Ascending aorta (tissue), 2 donors: ENCODE measurements at regions not wholly inside any gene's neighbourhood (a gene's known extent, or its start where the extent isn't known, plus 50 kb on each side); places are given as distances from the start of the nearest gene placed in this dataset.

ENCODE experiments used
- DNase-seq, 2 donors: peaks; one replicate each; pipeline ENCODE4 v3.0.0-alpha.2; 2019; ENCODE audit warnings: low spot score in 2 of 2
- H3K27ac ChIP-seq, 2 donors: fragments of 200-600 bp; sonication (generic); one replicate each; pipeline ENCODE4 v1.5.1; 2016 to 2017; ENCODE audit warnings: mild to moderate bottlenecking in 1 of 2
- H3K27me3 ChIP-seq: fragments of 200-600 bp; sonication (generic); one replicate; pipeline ENCODE4 v1.5.1; 2017
- H3K36me3 ChIP-seq, 2 donors: fragments of 200-600 bp; sonication (generic); one replicate each; pipeline ENCODE4 v1.5.1; 2016
- H3K4me1 ChIP-seq, 2 donors: fragments of 200-600 bp; sonication (generic); one replicate each; pipeline ENCODE4 v1.5.1; 2016 to 2017; ENCODE audit warnings: mild to moderate bottlenecking in 1 of 2
- H3K4me3 ChIP-seq, 2 donors: fragments of 200-600 bp; sonication (generic); one replicate each; pipeline ENCODE4 v1.5.1; 2016 to 2017; ENCODE audit warnings: mild to moderate bottlenecking in 1 of 2
- H3K9me3 ChIP-seq, 2 donors: fragments of 200-600 bp; sonication (generic); one replicate each; pipeline ENCODE4 v1.5.1; 2016
- CTCF ChIP-seq, 3 experiments: fragments of 200-600 bp in 2 of 3; fragments of 450-650 bp in 1 of 3; sonication (generic) in 2 of 3; IDR thresholded peaks; one replicate each; pipeline ENCODE4 v1.5.1; 2016 to 2019; ENCODE audit warnings: antibody characterized with exemption in 3 of 3, mild to moderate bottlenecking in 1 of 3, moderate library complexity in 1 of 3
- intact Hi-C: fragments of 100-400 bp; cut with DNase I; formaldehyde crosslinking; loops from one replicate; pipeline ENCODE4 v1.15.1; 2023

DNA sequence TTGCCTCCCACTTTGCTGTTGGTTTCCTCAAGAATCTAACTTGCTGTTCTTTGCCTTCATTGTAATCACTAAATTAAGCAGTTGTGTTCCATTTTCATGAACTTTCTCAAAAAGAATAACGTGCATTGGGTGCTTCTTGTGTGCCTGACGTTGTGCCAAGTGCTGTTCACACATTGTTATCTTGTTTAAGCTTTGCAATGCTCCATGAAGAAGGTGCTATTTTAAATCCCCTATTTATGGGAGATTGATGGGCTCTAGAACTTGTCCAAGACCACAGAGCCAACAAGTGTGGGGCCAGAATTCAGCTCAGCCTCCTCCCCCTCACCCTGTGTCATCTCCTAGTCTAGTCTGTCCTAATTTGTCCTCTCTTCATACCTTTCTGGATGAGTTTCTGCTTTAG, 199.8 kb downstream of the C1orf94 start:
- Histone ChIP-seq H3K36me3 (no peaks in the 10 kb centered on the region), H3K27ac (no peak overlapping the region), H3K9me3 (no peaks in the 10 kb centered on the region), H3K4me3 (no peak overlapping the region), H3K27me3 (no peaks in the 10 kb centered on the region), H3K4me1 (no peaks in the 10 kb centered on the region)
- no peak for TF ChIP-seq CTCF (IDR thresholded peaks at IDR 0.05)
- intact Hi-C loops, result no loop called here
- no peak for DNase-seq

- no peaks in the 10 kb centered on the region for H3K4me1 ChIP-seq
- H3K9me3 ChIP-seq, result no peaks in the 10 kb centered on the region
- H3K4me3 ChIP-seq, result no peak overlapping the region
- intact Hi-C loops, result no loop called here
- H3K27me3 ChIP-seq, result no peaks in the 10 kb centered on the region
- no peak for DNase-seq
- TF ChIP-seq CTCF (IDR thresholded peaks at IDR 0.05), result no peak
- H3K27ac ChIP-seq, result no peak overlapping the region
- no peaks in the 10 kb centered on the region for H3K36me3 ChIP-seq
These were observed 202.5 kb downstream of the C1orf94 start for GRCh38 chr1:34378968-34379856.

DNA sequence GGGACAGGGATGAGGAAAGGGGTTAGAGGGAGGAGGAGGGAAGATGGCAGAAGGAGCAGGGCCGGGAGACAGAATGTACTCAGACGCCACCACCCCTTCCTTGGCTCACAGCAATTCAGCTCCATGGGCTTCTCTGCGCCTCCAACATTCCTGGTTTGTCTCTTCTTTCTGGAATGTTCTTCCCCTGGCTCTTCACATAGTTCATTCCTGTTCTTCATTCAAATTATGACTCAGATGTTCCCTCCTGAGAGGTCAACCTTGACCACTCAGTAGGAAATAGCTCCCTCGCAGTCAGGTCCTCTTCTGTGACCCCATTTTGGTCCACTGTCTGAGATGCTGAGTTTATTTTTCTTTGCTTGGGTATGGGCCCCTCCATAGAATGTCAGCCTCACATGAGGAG, 203.2 kb downstream of the C1orf94 start:
- H3K36me3 ChIP-seq, result no peaks in the 10 kb centered on the region
- intact Hi-C loops, result no loop called here
- H3K4me1 ChIP-seq, result no peaks in the 10 kb centered on the region
- DNase-seq, result no peak
- H3K9me3 ChIP-seq, result no peaks in the 10 kb centered on the region
- H3K27me3 ChIP-seq, result no peaks in the 10 kb centered on the region
- H3K4me3 ChIP-seq, result no peak overlapping the region
- H3K27ac ChIP-seq, result no peak overlapping the region
- TF ChIP-seq CTCF (IDR thresholded peaks at IDR 0.05), result no peak

- intact Hi-C loops, result no loop called here
- Histone ChIP-seq H3K27me3 (no peaks in the 10 kb centered on the region), H3K27ac (no peak overlapping the region), H3K9me3 (no peaks in the 10 kb centered on the region), H3K4me3 (no peak overlapping the region), H3K36me3 (no peaks in the 10 kb centered on the region), H3K4me1 (no peaks in the 10 kb centered on the region)
- no peak for DNase-seq
- no peak for TF ChIP-seq CTCF (IDR thresholded peaks at IDR 0.05)
These were observed 203.9 kb downstream of the C1orf94 start for GRCh38 chr1:34380526-34381124.

- no peaks in the 10 kb centered on the region for H3K36me3 ChIP-seq
- TF ChIP-seq CTCF (IDR thresholded peaks at IDR 0.05), result no peak
- DNase-seq, result no peak
- H3K9me3 ChIP-seq, result peaks cover 0 to 5% of the 10 kb centered on the region in 2 donors
- H3K27me3 ChIP-seq, result no peaks in the 10 kb centered on the region
- H3K27ac ChIP-seq, result no peak overlapping the region
- H3K4me1 ChIP-seq, result no peaks in the 10 kb centered on the region
- no peak overlapping the region for H3K4me3 ChIP-seq
- intact Hi-C loops, result no loop called here
These were observed 213.3 kb downstream of the C1orf94 start for GRCh38 chr1:34389974-34390373.
